K562 (cell line): ENCODE measurements at regions not wholly inside any gene's neighbourhood (a gene's known extent, or its start where the extent isn't known, plus 50 kb on each side); places are given as distances from the start of the nearest gene placed in this dataset.

Source experiments
- ATAC-seq: fragments of 200-7000 bp; cut with Tn5 transposase; 3 replicates; pipeline ENCODE4 v1.9.1; 2020; ENCODE audit warnings: moderate library complexity
- BruUV-seq: library from RNA; stranded (reverse); fragments of 400-500 nt; replicated peaks from 2 replicates; lab custom pipeline; 2021; lab: Mats Ljungman, UMichigan
- CTCF ChIA-PET: fragments of 300-600 bp; formaldehyde crosslinking; extraction: SDS; loops from one replicate; lab custom pipeline; 2021; ENCODE audit warnings: low intra/inter-chr PET ratio; lab: Yijun Ruan, JAX
- POLR2A ChIA-PET: fragments of 300-600, 350-650 bp; sonication (Branson Sonifier 250); formaldehyde crosslinking; extraction: SDS; loops from one replicate; lab custom pipeline; 2021; ENCODE audit warnings: antibody characterized with exemption, inconsistent platforms; lab: Yijun Ruan, JAX
- DNase-seq, 4 experiments: peaks; one replicate each; pipeline versions ENCODE4 v3.0.0 to v3.0.0-alpha.2; 2011 to 2018; ENCODE audit warnings: low spot score in 3 of 4, mixed read lengths in 3 of 4; ENCODE audit errors: extremely low read depth in 1 of 4
- FAIRE-seq: peaks from 2 replicates; lab custom pipeline; 2011; peaks lifted over from hg19 to GRCh38; lab: Jason Lieb, UNC
- H2AFZ ChIP-seq: 2 replicates; pipeline ENCODE4 v1.6.0; 2011; ENCODE audit warnings: low read depth, low read length, control low read depth, inconsistent platforms
- H3K27ac ChIP-seq: fragments of 200-600 bp; 3 replicates; pipeline ENCODE4 v1.8.0; 2011; ENCODE audit warnings: low read depth, mild to moderate bottlenecking, control low read depth, inconsistent platforms, low read length, moderate library complexity, mixed read lengths; ENCODE audit errors: extremely low read depth
- H3K27me3 ChIP-seq, 2 experiments: fragments of 300-600 bp in 1 of 2; 2 replicates in 1 of 2; 3 replicates in 1 of 2; pipeline versions ENCODE4 v1.6.0 to v1.8.0; 2011; ENCODE audit warnings: inconsistent platforms in 2 of 2, low read length in 2 of 2, mild to moderate bottlenecking in 1 of 2, mixed read lengths in 1 of 2, moderate library complexity in 1 of 2; ENCODE audit not compliant: control insufficient read depth in 2 of 2, insufficient read depth in 2 of 2
- H3K36me3 ChIP-seq: fragments of 300-600 bp; 3 replicates; pipeline ENCODE4 v1.8.0; 2011; ENCODE audit warnings: mild to moderate bottlenecking, low read length, inconsistent platforms; ENCODE audit not compliant: control insufficient read depth, insufficient read depth
- H3K4me1 ChIP-seq, 2 experiments: fragments of 200-600 bp in 1 of 2; replicated peaks in 1 of 2; 2 replicates in 1 of 2; 3 replicates in 1 of 2; pipeline versions ENCODE4 v1.5.1 to v1.8.0; 2011; ENCODE audit warnings: inconsistent platforms in 2 of 2, low read length in 2 of 2, mild to moderate bottlenecking in 1 of 2, mixed read lengths in 1 of 2, moderate library complexity in 1 of 2; ENCODE audit not compliant: control insufficient read depth in 2 of 2, insufficient read depth in 2 of 2
- H3K4me2 ChIP-seq: 2 replicates; pipeline ENCODE4 v1.6.1; 2011; ENCODE audit warnings: low read length, control low read depth, inconsistent platforms, mixed read lengths; ENCODE audit not compliant: insufficient read depth
- H3K4me3 ChIP-seq: fragments of 200-600 bp; sonication (generic), shearing (Covaris generic); 2 replicates; pipeline ENCODE4 v1.5.1; 2016; ENCODE audit warnings: control low read depth, inconsistent platforms
- H3K79me2 ChIP-seq: fragments of 200-600 bp; 3 replicates; pipeline ENCODE4 v1.8.0; 2011; ENCODE audit warnings: low read length, inconsistent platforms; ENCODE audit not compliant: control insufficient read depth, insufficient read depth
- H3K9ac ChIP-seq, 2 experiments: 2 replicates each; pipeline versions ENCODE4 v1.6.0 to v1.6.1; 2011; ENCODE audit warnings: low read depth in 2 of 2, low read length in 2 of 2, control low read depth in 1 of 2, inconsistent platforms in 1 of 2, mild to moderate bottlenecking in 1 of 2, mixed read lengths in 1 of 2; ENCODE audit not compliant: insufficient read depth in 1 of 2
- H3K9me1 ChIP-seq: one replicate; pipeline ENCODE4 v1.6.0; 2011; ENCODE audit warnings: inconsistent platforms, mild to moderate bottlenecking, low read length, moderate library complexity; ENCODE audit not compliant: control insufficient read depth, insufficient read depth
- H3K9me3 ChIP-seq: replicated peaks from 2 replicates; pipeline ENCODE4 v1.5.1; 2011; ENCODE audit warnings: low read depth, low read length, inconsistent platforms; ENCODE audit not compliant: control insufficient read depth, insufficient read depth
- H4K20me1 ChIP-seq: replicated peaks from 2 replicates; pipeline ENCODE4 v1.6.1; 2011; ENCODE audit warnings: low read length, inconsistent platforms, mixed read lengths; ENCODE audit not compliant: control insufficient read depth, insufficient read depth
- ATF7 ChIP-seq: fragments of 450-650 bp; IDR thresholded peaks from 2 replicates; pipeline ENCODE4 v1.7.1; 2014; ENCODE audit warnings: mild to moderate bottlenecking, moderate library complexity
- BDP1 ChIP-seq: IDR thresholded peaks from 3 replicates; pipeline ENCODE4 v1.6.1; 2011; ENCODE audit not compliant: insufficient read length, insufficient read depth
- ETS1 ChIP-seq: conservative IDR thresholded peaks from 2 replicates; pipeline ENCODE4 v1.6.1; 2011; ENCODE audit warnings: low read depth, mild to moderate bottlenecking, low read length; ENCODE audit not compliant: control insufficient read depth
- EWSR1 ChIP-seq: fragments of 450-650 bp; IDR thresholded peaks from 2 replicates; pipeline ENCODE4 v1.6.1; 2018; ENCODE audit warnings: borderline replicate concordance, mild to moderate bottlenecking, low read depth, moderate library complexity; ENCODE audit not compliant: partially characterized antibody
- HBP1 ChIP-seq: fragments of 450-650 bp; formaldehyde crosslinking; IDR thresholded peaks from 2 replicates; pipeline ENCODE4 v1.4.0; 2022; ENCODE audit warnings: missing genetic modification characterization
- HIVEP1 ChIP-seq: fragments of 250-450 bp; sonication (Bioruptor Pico); IDR thresholded peaks from 2 replicates; pipeline ENCODE4 v1.4.0; 2020; ENCODE audit warnings: mild to moderate bottlenecking
- ILF3 ChIP-seq: fragments of 450-650 bp; IDR thresholded peaks from 2 replicates; pipeline ENCODE4 v1.6.1; 2018; ENCODE audit warnings: antibody characterized with exemption, mild to moderate bottlenecking, moderate library complexity, borderline replicate concordance
- MAZ ChIP-seq, 2 experiments: fragments of 450-650 bp in 1 of 2; sonication (generic) in 1 of 2; formaldehyde crosslinking; IDR thresholded peaks in 1 of 2; conservative IDR thresholded peaks in 1 of 2; 2 replicates each; pipeline versions ENCODE4 v1.4.0 to v1.5.0; 2020; ENCODE audit warnings: mild to moderate bottlenecking in 1 of 2, missing genetic modification reagents in 1 of 2
- NFIC ChIP-seq: fragments of 450-650 bp; IDR thresholded peaks from 2 replicates; pipeline ENCODE4 v1.6.1; 2017; ENCODE audit warnings: mild to moderate bottlenecking, inconsistent platforms
- NFXL1 ChIP-seq: fragments of 450-650 bp; formaldehyde crosslinking; IDR thresholded peaks from 2 replicates; pipeline ENCODE4 v1.4.0; 2021; ENCODE audit warnings: mild to moderate bottlenecking
- NR2C2 ChIP-seq, 2 experiments: fragments of 200-800 bp in 1 of 2; sonication (Bioruptor generic) in 1 of 2; sonication (generic) in 1 of 2; formaldehyde crosslinking in 1 of 2; IDR thresholded peaks; 2 replicates each; pipeline versions ENCODE4 v1.6.1 to v1.8.0; 2016 to 2022; ENCODE audit warnings: mild to moderate bottlenecking in 1 of 2, missing compliant biosample characterization in 1 of 2, missing genetic modification characterization in 1 of 2, missing genetic modification reagents in 1 of 2
- NR2F6 ChIP-seq: fragments of 450-650 bp; formaldehyde crosslinking; IDR thresholded peaks from 2 replicates; pipeline ENCODE4 v1.4.0; 2020; ENCODE audit warnings: mild to moderate bottlenecking
- PRMT5 ChIP-seq: sonication (generic); formaldehyde crosslinking; IDR thresholded peaks from 2 replicates; pipeline ENCODE4 v1.5.0; 2020; ENCODE audit warnings: missing genetic modification reagents
- RBFOX2 ChIP-seq: fragments of 200-400 bp; formaldehyde crosslinking; IDR thresholded peaks from 2 replicates; pipeline ENCODE4 v1.6.1; 2017; ENCODE audit warnings: low read depth, mild to moderate bottlenecking, low read length, moderate library complexity
- SRF ChIP-seq, 2 experiments: fragments of 250-450, 450-650 bp in 1 of 2; sonication (Bioruptor Pico) in 1 of 2; sonication (generic) in 1 of 2; formaldehyde crosslinking; IDR thresholded peaks; 2 replicates each; pipeline versions ENCODE4 v1.5.0 to v1.5.1; 2020 to 2022; ENCODE audit warnings: mild to moderate bottlenecking in 1 of 2, missing genetic modification reagents in 1 of 2
- TFE3 ChIP-seq: fragments of 450-650 bp; formaldehyde crosslinking; IDR thresholded peaks from 2 replicates; pipeline ENCODE4 v1.4.0; 2020; ENCODE audit warnings: mild to moderate bottlenecking, mixed read lengths
- ZNF175 ChIP-seq: fragments of 200-800 bp; sonication (Bioruptor generic); IDR thresholded peaks from 2 replicates; pipeline ENCODE4 v1.6.1; 2016; ENCODE audit warnings: low read depth, mild to moderate bottlenecking, missing genetic modification characterization, missing compliant biosample characterization
- ZNF75A ChIP-seq: fragments of 450-650 bp; formaldehyde crosslinking; IDR thresholded peaks from 2 replicates; pipeline ENCODE4 v1.4.0; 2020; ENCODE audit warnings: mild to moderate bottlenecking
- WGBS: fragments of 100-300 bp; shearing (Covaris generic); methylation state at CpG from one replicate; pipeline ENCODE4 v1.1.6; 2016; ENCODE audit warnings: low coverage, mixed read lengths; ENCODE audit not compliant: insufficient coverage; ENCODE audit errors: missing lambda C conversion rate; 5-methylcytosine and 5-hydroxymethylcytosine counted together
- in situ Hi-C: fragments of 300-500 bp; cut with MboI; formaldehyde crosslinking; loops from 4 replicates; pipeline ENCODE4 v1.15.0; 2018; ENCODE audit warnings: inconsistent platforms, mixed read lengths
- intact Hi-C: fragments of 100-400 bp; cut with micrococcal nuclease; formaldehyde crosslinking; loops from 2 replicates; pipeline ENCODE4 v1.14.2; 2022

GRCh38 chr5:61828856-61829255 is 477.1 kb upstream of the KIF2A start (continued):
- TF ChIP-seq ZNF175 (CRISPR knock-in tag) (no peak), EWSR1 (no peak), MAZ (CRISPR knock-in tag; conservative IDR thresholded peaks at IDR 0.05 in 1 of 2, IDR thresholded peaks at IDR 0.05 in 1 of 2) (no peak), NFXL1 (CRISPR knock-in tag) (no peak)

- POLR2A ChIA-PET: interaction anchor here (1.5 kb wide), 1 partner anchor 9 kb away, joined by 5 read pairs; no protein-coding TSS in a partner anchor
- Histone ChIP-seq H3K9ac (no peak overlapping the region), H3K9me3 (no peaks in the 10 kb centered on the region), H3K79me2 (no peaks in the 10 kb centered on the region), H3K36me3 (no peaks in the 10 kb centered on the region), H3K4me1 (no peaks in the 10 kb centered on the region), H3K27me3 (peaks cover 0 to 6% of the 10 kb centered on the region in 2 experiments; a peak in 1 of 5 replicates), H3K27ac (no peak overlapping the region), H3K4me2 (no peak overlapping the region), H3K4me3 (no peak overlapping the region), H4K20me1 (no peaks in the 10 kb centered on the region), H2AFZ (no peak overlapping the region), H3K9me1 (no peaks in the 10 kb centered on the region)
- intact Hi-C loops: no loop called here
- no TSS peak for BruUV-seq
- no peak for FAIRE-seq
- ATAC-seq: no peak
- 2% methylated on average over 4 of the region's 4 CpGs for WGBS
- in situ Hi-C loops: no loop called here
- CTCF ChIA-PET: no interaction called here
- no peak for DNase-seq
- no peak for TF ChIP-seq NR2F6 (CRISPR knock-in tag)
- no peak for TF ChIP-seq NFIC
- no peak for TF ChIP-seq ILF3
- no peak for TF ChIP-seq HBP1 (CRISPR knock-in tag)
- no peak for TF ChIP-seq HIVEP1 (CRISPR knock-in tag)
- no peak for TF ChIP-seq ETS1
- TF ChIP-seq PRMT5 (CRISPR knock-in tag): no peak
- no peak for TF ChIP-seq ZNF75A (CRISPR knock-in tag)
- TF ChIP-seq TFE3 (CRISPR knock-in tag): no peak
- TF ChIP-seq RBFOX2: no peak
- TF ChIP-seq ATF7: no peak
- TF ChIP-seq BDP1: no peak
- no peak for TF ChIP-seq NR2C2 (CRISPR knock-in tag; IDR thresholded peaks at IDR 0.05)
- TF ChIP-seq NR2C2 (tag; IDR thresholded peaks at IDR 0.05): no peak
- TF ChIP-seq SRF (CRISPR knock-in tag; IDR thresholded peaks at IDR 0.05): no peak
Observed at GRCh38 chr5:61831736-61832135, 474.3 kb upstream of the KIF2A start.
